Calu3 (cell line): ENCODE measurements at regions not wholly inside any gene's neighbourhood (a gene's known extent, or its start where the extent isn't known, plus 50 kb on each side); places are given as distances from the start of the nearest gene placed in this dataset.

ENCODE experiments used
- BruUV-seq: library from RNA; stranded (reverse); fragments of 400-500 nt; replicated peaks from 2 replicates; lab custom pipeline; 2021; lab: Mats Ljungman, UMichigan
- CTCF ChIA-PET: fragments of 300-600 bp; sonication (Branson Sonifier 250); formaldehyde crosslinking; loops from one replicate; lab custom pipeline; 2022; ENCODE audit warnings: antibody characterized with exemption; lab: Charles Lee
- DNase-seq: peaks from one replicate; pipeline ENCODE4 v3.0.0; 2022
- H3K27ac Mint-ChIP-seq: one replicate; pipeline ENCODE4 v1.8.0; 2022; ENCODE audit warnings: mixed read lengths; ENCODE audit not compliant: unreplicated experiment
- H3K27me3 Mint-ChIP-seq: one replicate; pipeline ENCODE4 v1.8.0; 2022; ENCODE audit warnings: mixed read lengths; ENCODE audit not compliant: unreplicated experiment
- H3K36me3 Mint-ChIP-seq: one replicate; pipeline ENCODE4 v1.8.0; 2022; ENCODE audit warnings: mild to moderate bottlenecking, moderate library complexity, mixed read lengths; ENCODE audit not compliant: insufficient read depth, unreplicated experiment
- H3K4me1 Mint-ChIP-seq: one replicate; pipeline ENCODE4 v1.8.0; 2022; ENCODE audit warnings: mild to moderate bottlenecking, low read depth, mixed read lengths; ENCODE audit not compliant: unreplicated experiment
- H3K4me3 Mint-ChIP-seq: one replicate; pipeline ENCODE4 v1.8.0; 2022; ENCODE audit warnings: mild to moderate bottlenecking, low read depth, moderate library complexity, mixed read lengths; ENCODE audit not compliant: unreplicated experiment
- H3K9me3 Mint-ChIP-seq: one replicate; pipeline ENCODE4 v1.8.0; 2022; ENCODE audit warnings: low read depth, mixed read lengths; ENCODE audit not compliant: unreplicated experiment
- intact Hi-C: fragments of 100-400 bp; cut with micrococcal nuclease; formaldehyde crosslinking; loops from one replicate; pipeline ENCODE4 v1.10.0; 2022; ENCODE audit not compliant: unreplicated experiment
- TF ChIP-seq, protein P1 (sequence below): fragments of 200-600 bp; IDR thresholded peaks from one replicate; pipeline ENCODE4 v1.8.0; 2022; ENCODE audit warnings: antibody characterized with exemption; ENCODE audit not compliant: unreplicated experiment

DNA sequence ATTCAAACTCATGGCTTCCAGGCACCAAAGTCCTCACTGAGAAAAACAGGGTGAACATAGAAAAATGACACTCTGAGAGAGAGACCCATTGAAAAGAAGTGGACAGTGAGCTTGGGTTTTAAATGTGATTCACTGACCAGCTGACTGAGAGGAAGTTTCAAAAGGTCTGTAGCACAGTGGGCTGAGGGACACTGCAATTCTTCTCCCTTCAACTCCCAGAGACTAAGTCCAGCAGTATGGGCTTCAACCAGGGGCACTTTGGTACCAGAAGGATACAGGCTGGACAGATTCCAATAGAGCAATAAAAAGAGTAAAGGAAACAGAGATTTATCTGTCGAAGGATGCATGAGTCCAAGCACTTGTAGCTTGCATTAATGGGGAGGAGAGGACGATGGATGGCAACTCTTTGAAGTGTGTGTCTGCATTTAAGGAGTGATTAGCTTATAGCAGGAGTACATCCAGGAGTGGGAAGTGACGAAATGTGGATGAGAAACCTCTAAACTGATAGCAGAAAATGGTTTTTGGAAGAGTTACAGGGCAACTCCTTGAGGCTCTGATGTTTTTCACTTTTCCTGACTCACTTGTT is 117.0 kb upstream of the ANKRD55 start:
- H3K4me1 Mint-ChIP-seq, result peaks cover 59% of the 10 kb centered on the region
- peaks cover 6% of the 10 kb centered on the region for H3K36me3 Mint-ChIP-seq
- H3K27me3 Mint-ChIP-seq, result no peaks in the 10 kb centered on the region
- BruUV-seq, result no TSS peak
- intact Hi-C loops, result no loop called here
- TF ChIP-seq, protein P1, sequence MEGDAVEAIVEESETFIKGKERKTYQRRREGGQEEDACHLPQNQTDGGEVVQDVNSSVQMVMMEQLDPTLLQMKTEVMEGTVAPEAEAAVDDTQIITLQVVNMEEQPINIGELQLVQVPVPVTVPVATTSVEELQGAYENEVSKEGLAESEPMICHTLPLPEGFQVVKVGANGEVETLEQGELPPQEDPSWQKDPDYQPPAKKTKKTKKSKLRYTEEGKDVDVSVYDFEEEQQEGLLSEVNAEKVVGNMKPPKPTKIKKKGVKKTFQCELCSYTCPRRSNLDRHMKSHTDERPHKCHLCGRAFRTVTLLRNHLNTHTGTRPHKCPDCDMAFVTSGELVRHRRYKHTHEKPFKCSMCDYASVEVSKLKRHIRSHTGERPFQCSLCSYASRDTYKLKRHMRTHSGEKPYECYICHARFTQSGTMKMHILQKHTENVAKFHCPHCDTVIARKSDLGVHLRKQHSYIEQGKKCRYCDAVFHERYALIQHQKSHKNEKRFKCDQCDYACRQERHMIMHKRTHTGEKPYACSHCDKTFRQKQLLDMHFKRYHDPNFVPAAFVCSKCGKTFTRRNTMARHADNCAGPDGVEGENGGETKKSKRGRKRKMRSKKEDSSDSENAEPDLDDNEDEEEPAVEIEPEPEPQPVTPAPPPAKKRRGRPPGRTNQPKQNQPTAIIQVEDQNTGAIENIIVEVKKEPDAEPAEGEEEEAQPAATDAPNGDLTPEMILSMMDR, result no peak
- H3K4me3 Mint-ChIP-seq, result no peak overlapping the region
- DNase-seq, result no peak
- CTCF ChIA-PET, result interaction anchor here (1.0 kb wide), 2 partner anchors 64 to 79 kb away, joined by 3 read pairs; no protein-coding TSS in a partner anchor
- no peaks in the 10 kb centered on the region for H3K9me3 Mint-ChIP-seq
- H3K27ac Mint-ChIP-seq, result peak overlapping the region; percentile 83

DNA sequence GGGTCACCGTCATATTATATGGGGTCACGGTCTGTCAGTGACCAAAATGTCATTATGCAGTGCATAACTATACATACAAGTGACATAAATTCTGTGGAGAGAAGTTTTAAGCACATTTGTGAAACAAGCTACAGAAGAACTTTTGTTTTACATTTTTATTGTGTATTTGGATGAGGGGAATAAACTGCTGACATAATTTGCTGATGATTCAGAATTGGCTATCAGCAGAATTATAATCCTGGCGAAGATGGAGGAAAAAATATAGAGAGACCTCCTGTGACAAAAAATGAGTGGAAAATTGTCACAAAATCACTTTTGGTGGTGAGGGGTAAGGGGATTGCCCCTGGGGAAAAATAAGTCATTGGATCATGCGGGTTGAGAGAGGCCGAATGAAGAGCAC is 116.3 kb upstream of the ANKRD55 start:
- TF ChIP-seq, protein P1, result no peak
- Mint-ChIP-seq H3K4me3 (no peak overlapping the region), H3K27ac (peak overlapping the region; percentile 83), H3K36me3 (peaks cover 6% of the 10 kb centered on the region), H3K27me3 (no peaks in the 10 kb centered on the region), H3K4me1 (peaks cover 55% of the 10 kb centered on the region), H3K9me3 (no peaks in the 10 kb centered on the region)
- CTCF ChIA-PET, result no interaction called here
- no TSS peak for BruUV-seq
- no peak for DNase-seq
- intact Hi-C loops, result no loop called here

- H3K36me3 Mint-ChIP-seq, result peaks cover 6% of the 10 kb centered on the region
These were observed 113.8 kb upstream of the ANKRD55 start for GRCh38 chr5:56346741-56347535.

GRCh38 chr5:56346044-56346710 is 113.0 kb upstream of the ANKRD55 start:
- H3K27me3 Mint-ChIP-seq, result no peaks in the 10 kb centered on the region
- peaks cover 6% of the 10 kb centered on the region for H3K36me3 Mint-ChIP-seq
- TF ChIP-seq, protein P1, result no peak
- peak overlapping the region; percentile 78 for H3K27ac Mint-ChIP-seq
- H3K4me3 Mint-ChIP-seq, result no peak overlapping the region
- intact Hi-C loops, result no loop called here
- no peak for DNase-seq
- no TSS peak for BruUV-seq
- CTCF ChIA-PET, result no interaction called here
- peaks cover 48% of the 10 kb centered on the region for H3K4me1 Mint-ChIP-seq
- H3K9me3 Mint-ChIP-seq, result peaks cover 3% of the 10 kb centered on the region

More at GRCh38 chr5:56346741-56347535, 113.8 kb upstream of the ANKRD55 start:
- peak overlapping the region; percentile 78 for H3K27ac Mint-ChIP-seq
- TF ChIP-seq, protein P1, result no peak
- no peaks in the 10 kb centered on the region for H3K9me3 Mint-ChIP-seq
- H3K4me1 Mint-ChIP-seq, result peaks cover 50% of the 10 kb centered on the region
- intact Hi-C loops, result no loop called here
- peak; percentile 58 for DNase-seq
- CTCF ChIA-PET, result interaction anchor here (0.8 to 1.0 kb wide), 3 partner anchors 9 to 295 kb away, joined by 3 to 4 read pairs (median 4); no protein-coding TSS in a partner anchor
- H3K4me3 Mint-ChIP-seq, result no peak overlapping the region
- no peaks in the 10 kb centered on the region for H3K27me3 Mint-ChIP-seq
- BruUV-seq, result no TSS peak
